ENCODE measurements at regions not wholly inside any gene's neighbourhood (a gene's known extent, or its start where the extent isn't known, plus 50 kb on each side); places are given as distances from the start of the nearest gene placed in this dataset.

- H3K27me3 ChIP-seq (ENCODE audit: low read depth) = peaks cover 18% of the 10 kb centered on the region
- peaks cover 8% of the 10 kb centered on the region for H3K4me1 ChIP-seq
- no peak overlapping the region for H3K4me3 ChIP-seq
- H3K27ac ChIP-seq = no peak overlapping the region
- intact Hi-C loops (cut with DNase I) = no loop called here
- DNase-seq (no peak), ATAC-seq (no peak)
- no peaks in the 10 kb centered on the region for H3K9me3 ChIP-seq
- TF ChIP-seq CTCF (IDR thresholded peaks at IDR 0.05) = no peak
- no peaks in the 10 kb centered on the region for H3K36me3 ChIP-seq
Observed at GRCh38 chr2:120674246-120675170, 61.2 kb upstream of the GLI2 start.

GRCh38 chr2:120675460-120676130 is 60.1 kb upstream of the GLI2 start:
- Histone ChIP-seq H3K9me3 (no peaks in the 10 kb centered on the region), H3K27me3 (ENCODE audit: low read depth) (peaks cover 15% of the 10 kb centered on the region), H3K4me1 (peaks cover 5% of the 10 kb centered on the region), H3K4me3 (no peak overlapping the region), H3K27ac (no peak overlapping the region), H3K36me3 (no peaks in the 10 kb centered on the region)
- ATAC-seq (peak; percentile 67 to 79), DNase-seq (peak; percentile 72)
- intact Hi-C loops (cut with DNase I) = no loop called here
- TF ChIP-seq CTCF (IDR thresholded peaks at IDR 0.05) = peak; percentile 67

GRCh38 chr2:120677221-120677620 is 58.4 kb upstream of the GLI2 start:
- ATAC-seq (no peak), DNase-seq (no peak)
- intact Hi-C loops (cut with DNase I) = no loop called here
- peaks cover 10% of the 10 kb centered on the region for H3K27me3 ChIP-seq (ENCODE audit: low read depth)
- H3K4me3 ChIP-seq = no peak overlapping the region
- no peak overlapping the region for H3K27ac ChIP-seq
- H3K9me3 ChIP-seq = no peaks in the 10 kb centered on the region
- H3K4me1 ChIP-seq = peaks cover 5% of the 10 kb centered on the region
- no peak for TF ChIP-seq CTCF (IDR thresholded peaks at IDR 0.05)
- no peaks in the 10 kb centered on the region for H3K36me3 ChIP-seq

GRCh38 chr2:120677696-120678247 is 57.9 kb upstream of the GLI2 start:
- peaks cover 10% of the 10 kb centered on the region for H3K27me3 ChIP-seq (ENCODE audit: low read depth)

More at GRCh38 chr2:120677696-120678247, 57.9 kb upstream of the GLI2 start:
- Histone ChIP-seq H3K27ac (no peak overlapping the region), H3K9me3 (no peaks in the 10 kb centered on the region), H3K4me3 (no peak overlapping the region), H3K36me3 (no peaks in the 10 kb centered on the region), H3K4me1 (peaks cover 5% of the 10 kb centered on the region)
- ATAC-seq (no peak), DNase-seq (no peak)
- intact Hi-C loops (cut with DNase I) = no loop called here
- TF ChIP-seq CTCF (IDR thresholded peaks at IDR 0.05) = no peak
